Stomach smooth muscle (tissue), 2 donors: ENCODE measurements at regions not wholly inside any gene's neighbourhood (a gene's known extent, or its start where the extent isn't known, plus 50 kb on each side); places are given as distances from the start of the nearest gene placed in this dataset.

Source experiments
- H3K27ac ChIP-seq: one replicate; pipeline ENCODE4 v1.7.0; 2013; ENCODE audit warnings: mild to moderate bottlenecking, low read length, inconsistent platforms
- H3K27me3 ChIP-seq, 2 donors: one replicate each; pipeline ENCODE4 v1.7.0; 2013; ENCODE audit warnings: low read length in 2 of 2; ENCODE audit not compliant: insufficient read depth in 2 of 2, control insufficient read depth in 1 of 2
- H3K36me3 ChIP-seq, 2 donors: one replicate each; pipeline ENCODE4 v1.7.0; 2013; ENCODE audit warnings: low read length in 2 of 2; ENCODE audit not compliant: control insufficient read depth in 2 of 2, insufficient read depth in 2 of 2
- H3K4me1 ChIP-seq: one replicate; pipeline ENCODE4 v1.7.0; 2013; ENCODE audit warnings: low read length; ENCODE audit not compliant: control insufficient read depth, insufficient read depth
- H3K4me3 ChIP-seq, 2 donors: one replicate each; pipeline ENCODE4 v1.7.0; 2013; ENCODE audit warnings: low read length in 2 of 2
- H3K9ac ChIP-seq, 2 donors: one replicate each; pipeline ENCODE4 v1.7.0; 2013; ENCODE audit warnings: low read length in 2 of 2, mild to moderate bottlenecking in 1 of 2
- H3K9me3 ChIP-seq, 2 donors: one replicate each; pipeline ENCODE4 v1.7.0; 2013; ENCODE audit warnings: low read length in 2 of 2; ENCODE audit not compliant: control insufficient read depth in 2 of 2
- donor health status: healthy.
- donor health status: Pancreatic carcinoma.

GRCh38 chr10:62514079-62514693, 140.0 kb downstream of the ZNF365 start:
- H3K27me3 ChIP-seq, result no peaks in the 10 kb centered on the region
- no peak overlapping the region for H3K4me3 ChIP-seq
- no peak overlapping the region for H3K9ac ChIP-seq
- no peak overlapping the region for H3K27ac ChIP-seq
- no peaks in the 10 kb centered on the region for H3K9me3 ChIP-seq
- no peaks in the 10 kb centered on the region for H3K36me3 ChIP-seq
- no peaks in the 10 kb centered on the region for H3K4me1 ChIP-seq

- Histone ChIP-seq H3K27ac (no peak overlapping the region), H3K9me3 (no peaks in the 10 kb centered on the region), H3K27me3 (no peaks in the 10 kb centered on the region), H3K4me3 (no peak overlapping the region), H3K4me1 (no peaks in the 10 kb centered on the region), H3K36me3 (no peaks in the 10 kb centered on the region), H3K9ac (no peak overlapping the region)
These were observed 143.1 kb downstream of the ZNF365 start for GRCh38 chr10:62517252-62517651.

- H3K36me3 ChIP-seq, result no peaks in the 10 kb centered on the region
- no peak overlapping the region for H3K4me3 ChIP-seq
- H3K9ac ChIP-seq, result no peak overlapping the region
- no peaks in the 10 kb centered on the region for H3K9me3 ChIP-seq
- H3K27ac ChIP-seq, result no peak overlapping the region
- no peaks in the 10 kb centered on the region for H3K4me1 ChIP-seq
- no peaks in the 10 kb centered on the region for H3K27me3 ChIP-seq
These were observed 153.1 kb downstream of the ZNF365 start for GRCh38 chr10:62527019-62527827.

GRCh38 chr10:62528441-62528840, 154.3 kb downstream of the ZNF365 start:
- Histone ChIP-seq H3K9me3 (no peaks in the 10 kb centered on the region), H3K36me3 (no peaks in the 10 kb centered on the region), H3K27me3 (no peaks in the 10 kb centered on the region), H3K4me3 (no peak overlapping the region), H3K4me1 (no peaks in the 10 kb centered on the region), H3K27ac (no peak overlapping the region), H3K9ac (no peak overlapping the region)

GRCh38 chr10:62529396-62529795, 155.2 kb downstream of the ZNF365 start:
- Histone ChIP-seq H3K4me1 (no peaks in the 10 kb centered on the region), H3K36me3 (no peaks in the 10 kb centered on the region), H3K27ac (no peak overlapping the region), H3K9ac (no peak overlapping the region), H3K4me3 (no peak overlapping the region), H3K9me3 (no peaks in the 10 kb centered on the region), H3K27me3 (no peaks in the 10 kb centered on the region)

GRCh38 chr10:62534031-62534430, 159.9 kb downstream of the ZNF365 start:
- Histone ChIP-seq H3K36me3 (no peaks in the 10 kb centered on the region), H3K27me3 (no peaks in the 10 kb centered on the region), H3K4me1 (no peaks in the 10 kb centered on the region), H3K4me3 (no peak overlapping the region), H3K9ac (no peak overlapping the region), H3K27ac (no peak overlapping the region), H3K9me3 (no peaks in the 10 kb centered on the region)

- Histone ChIP-seq H3K4me3 (no peak overlapping the region), H3K27me3 (no peaks in the 10 kb centered on the region), H3K36me3 (no peaks in the 10 kb centered on the region), H3K4me1 (no peaks in the 10 kb centered on the region), H3K27ac (no peak overlapping the region), H3K9me3 (no peaks in the 10 kb centered on the region), H3K9ac (no peak overlapping the region)
These were observed 164.4 kb downstream of the ZNF365 start for GRCh38 chr10:62538606-62539005.

GRCh38 chr10:62540389-62540788, 166.2 kb downstream of the ZNF365 start:
- H3K4me1 ChIP-seq, result no peaks in the 10 kb centered on the region
- no peak overlapping the region for H3K27ac ChIP-seq
- no peaks in the 10 kb centered on the region for H3K27me3 ChIP-seq
- H3K9me3 ChIP-seq, result no peaks in the 10 kb centered on the region
- no peak overlapping the region for H3K4me3 ChIP-seq
- no peak overlapping the region for H3K9ac ChIP-seq
- no peaks in the 10 kb centered on the region for H3K36me3 ChIP-seq

- Histone ChIP-seq H3K27me3 (no peaks in the 10 kb centered on the region), H3K9me3 (no peaks in the 10 kb centered on the region), H3K27ac (no peak overlapping the region), H3K9ac (no peak overlapping the region), H3K36me3 (no peaks in the 10 kb centered on the region), H3K4me1 (no peaks in the 10 kb centered on the region), H3K4me3 (no peak overlapping the region)
These were observed 167.6 kb downstream of the ZNF365 start for GRCh38 chr10:62541811-62542210.

- no peaks in the 10 kb centered on the region for H3K27me3 ChIP-seq
- no peak overlapping the region for H3K27ac ChIP-seq
- no peaks in the 10 kb centered on the region for H3K4me1 ChIP-seq
- no peak overlapping the region for H3K4me3 ChIP-seq
- no peaks in the 10 kb centered on the region for H3K9me3 ChIP-seq
- H3K9ac ChIP-seq, result no peak overlapping the region
- H3K36me3 ChIP-seq, result no peaks in the 10 kb centered on the region
These were observed 169.6 kb downstream of the ZNF365 start for GRCh38 chr10:62543571-62544355.
